ENCODE measurements at regions not wholly inside any gene's neighbourhood (a gene's known extent, or its start where the extent isn't known, plus 50 kb on each side); places are given as distances from the start of the nearest gene placed in this dataset.

- H3K9ac ChIP-seq (ENCODE audit: low read depth in 1 of 2, low read length in 2 of 2) = no peak overlapping the region
- 57% methylated on average over 3 of the region's 3 CpGs for WGBS
- H3K9me3 ChIP-seq (ENCODE audit: control insufficient read depth in 4 of 4, low read length in 3 of 4) = no peaks in the 10 kb centered on the region
- no peak overlapping the region for H3K4me3 ChIP-seq (ENCODE audit: low read depth in 1 of 3, low read length in 3 of 3)
- H3K36me3 ChIP-seq (ENCODE audit: control insufficient read depth in 4 of 4, insufficient read depth in 3 of 4, low read depth in 1 of 4, low read length in 3 of 4) = no peaks in the 10 kb centered on the region
- H3K4me1 ChIP-seq (ENCODE audit: control insufficient read depth in 4 of 4, insufficient read depth in 4 of 4, low read length in 3 of 4) = no peaks in the 10 kb centered on the region
- no peak for DNase-seq (ENCODE audit: low spot score)
- TF ChIP-seq TAF1 (conservative IDR thresholded peaks at IDR 0.05) (no peak), SP1 (IDR thresholded peaks at IDR 0.05) (no peak), FOXA2 (IDR thresholded peaks at IDR 0.05) (no peak), CTCF (IDR thresholded peaks at IDR 0.05; ENCODE audit: low read depth, low read length, missing input control) (no peak), RXRA (IDR thresholded peaks at IDR 0.05) (no peak), JUND (IDR thresholded peaks at IDR 0.05) (no peak), GABPA (IDR thresholded peaks at IDR 0.05 in 1 of 2, conservative IDR thresholded peaks at IDR 0.05 in 1 of 2) (no peak), HNF4A (conservative IDR thresholded peaks at IDR 0.05) (no peak), YY1 (IDR thresholded peaks at IDR 0.05) (no peak), FOXA1 (IDR thresholded peaks at IDR 0.05) (no peak), EGR1 (IDR thresholded peaks at IDR 0.05; ENCODE audit: low read depth in 2 of 2) (no peak), ZBTB33 (IDR thresholded peaks at IDR 0.05) (no peak), REST (IDR thresholded peaks at IDR 0.05) (no peak), HNF4G (IDR thresholded peaks at IDR 0.05) (no peak), MAX (IDR thresholded peaks at IDR 0.05) (no peak), RAD21 (IDR thresholded peaks at IDR 0.05) (no peak), NR2F2 (IDR thresholded peaks at IDR 0.05) (no peak), ATF3 (IDR thresholded peaks at IDR 0.05) (no peak)
- no peaks in the 10 kb centered on the region for H3K27me3 ChIP-seq (ENCODE audit: control insufficient read depth in 4 of 4, insufficient read depth in 4 of 4, low read length in 3 of 4)
- no peak overlapping the region for H3K27ac ChIP-seq (ENCODE audit: low read depth in 1 of 2, low read length in 2 of 2)
Observed at GRCh38 chr1:239091537-239091936, 294.8 kb upstream of the CHRM3 start.
